Psoas muscle (tissue), 7 donors: ENCODE measurements at regions not wholly inside any gene's neighbourhood (a gene's known extent, or its start where the extent isn't known, plus 50 kb on each side); places are given as distances from the start of the nearest gene placed in this dataset.

Experiments
- ATAC-seq, 4 donors: fragments of 200-7000 bp; cut with Tn5 transposase; one replicate each; pipeline ENCODE4 v1.9.1; 2020; ENCODE audit warnings: moderate library complexity in 3 of 4, mild to moderate bottlenecking in 2 of 4
- DNase-seq, 2 donors: peaks; one replicate each; pipeline ENCODE4 v3.0.0-alpha.2; 2020
- H3K27ac ChIP-seq: fragments of 200-600 bp; one replicate; pipeline ENCODE4 v1.8.0; 2022
- H3K27me3 ChIP-seq, 3 donors: fragments of 200-600 bp in 1 of 3; one replicate each; pipeline versions ENCODE4 v1.6.1 to v1.8.0; 2013 to 2022; ENCODE audit warnings: low read length in 2 of 3, mild to moderate bottlenecking in 2 of 3, moderate library complexity in 1 of 3; ENCODE audit not compliant: insufficient read depth in 3 of 3
- H3K36me3 ChIP-seq, 2 donors: fragments of 200-600 bp in 1 of 2; one replicate each; pipeline versions ENCODE4 v1.6.1 to v1.8.0; 2013 to 2022; ENCODE audit warnings: low read depth in 1 of 2, mild to moderate bottlenecking in 1 of 2, moderate library complexity in 1 of 2; ENCODE audit not compliant: insufficient read depth in 1 of 2
- H3K4me1 ChIP-seq: fragments of 200-600 bp; one replicate; pipeline ENCODE4 v1.8.0; 2022
- H3K4me3 ChIP-seq: fragments of 200-600 bp; one replicate; pipeline ENCODE4 v1.8.0; 2022; ENCODE audit warnings: mild to moderate bottlenecking
- H3K9me3 ChIP-seq: fragments of 200-600 bp; one replicate; pipeline ENCODE4 v1.8.0; 2022
- CTCF ChIP-seq: fragments of 200-600 bp; IDR thresholded peaks from one replicate; pipeline ENCODE4 v1.8.0; 2022; ENCODE audit warnings: antibody characterized with exemption
- WGBS, 3 donors: extraction: QIAGEN DNeasy Blood & Tissue Kit; methylation state at CpG; one replicate each; pipeline versions ENCODE4 v1.1.6 to v1.1.7; 2013; 5-methylcytosine and 5-hydroxymethylcytosine counted together
- intact Hi-C, 2 donors: fragments of 100-400 bp; cut with DNase I; formaldehyde crosslinking; loops; one replicate each; pipeline versions ENCODE4 v1.11.0 to v1.14.2; 2022
- donor health status: healthy with polysubstance abuse.
- donor health status: DM: no; HTN: no; CAD: no; lungs with moderate emphysema.
- donor health status: Bipolar disorder and iron deficiency.
- donor health status: healthy.
- donor health status: DM: yes; HTN: yes; CAD: no.
- donor health status: DM: no; HTN: no; CAD: no.
- donor health status: DM: yes; HTN: yes; CAD: no.

DNA sequence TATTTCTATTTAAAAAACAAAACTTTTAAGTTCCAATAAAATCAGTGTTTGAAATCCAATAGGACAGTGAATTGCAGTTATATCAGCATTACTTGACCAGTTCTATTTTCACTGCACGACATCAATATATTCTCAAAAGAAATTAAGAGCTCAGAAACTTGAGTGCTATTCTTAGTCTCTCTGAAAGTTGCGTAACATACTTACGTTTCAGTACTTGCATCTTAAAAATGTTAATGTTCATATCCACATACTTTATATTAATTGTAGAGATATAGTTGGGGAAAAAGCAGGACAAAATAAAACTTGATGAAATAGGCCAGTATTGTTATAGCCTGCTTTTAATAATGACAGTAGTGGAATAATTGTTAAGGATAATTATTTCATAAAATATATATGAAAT, 720.5 kb upstream of the PCDH9 start:
- H3K36me3 ChIP-seq = no peaks in the 10 kb centered on the region
- H3K4me1 ChIP-seq = no peaks in the 10 kb centered on the region
- ATAC-seq = no peak
- DNase-seq = no peak
- no peak overlapping the region for H3K27ac ChIP-seq
- 67 to 80% (median 71%) methylated on average over 3 of the region's 3 CpGs for WGBS, 3 donors
- no peaks in the 10 kb centered on the region for H3K27me3 ChIP-seq
- H3K9me3 ChIP-seq = no peaks in the 10 kb centered on the region
- no peak for TF ChIP-seq CTCF
- intact Hi-C loops = no loop called here
- H3K4me3 ChIP-seq = no peak overlapping the region

DNA sequence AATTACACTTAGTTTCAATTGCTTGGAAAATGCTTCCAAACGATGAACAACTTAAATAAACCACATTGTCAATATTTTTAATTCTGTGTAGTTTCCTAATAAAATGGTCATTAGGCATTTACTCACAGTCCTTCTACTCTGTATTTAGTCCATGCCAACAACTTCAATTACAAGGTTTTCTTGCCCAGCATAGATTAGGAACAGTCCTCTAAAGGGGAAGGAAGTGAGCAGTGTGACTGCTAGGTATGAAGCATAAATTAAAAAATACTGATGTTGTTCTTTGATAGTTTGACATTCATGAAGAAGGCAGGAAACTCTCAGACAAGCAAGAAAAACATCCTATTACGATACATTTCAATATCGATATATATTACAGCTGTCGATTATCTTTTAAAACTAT, 716.0 kb upstream of the PCDH9 start:
- 75 to 81% (median 81%) methylated on average over 4 of the region's 4 CpGs for WGBS, 3 donors
- no peak for DNase-seq
- ATAC-seq = no peak

GRCh38 chr13:67943116-67943515, 713.0 kb upstream of the PCDH9 start:
- no peak for DNase-seq
- Histone ChIP-seq H3K4me1 (no peaks in the 10 kb centered on the region), H3K36me3 (no peaks in the 10 kb centered on the region), H3K9me3 (no peaks in the 10 kb centered on the region), H3K27ac (no peak overlapping the region), H3K27me3 (peaks cover 0 to 3% (median 0%) of the 10 kb centered on the region in 3 donors), H3K4me3 (no peak overlapping the region)
- no peak for ATAC-seq
- intact Hi-C loops = no loop called here
- no peak for TF ChIP-seq CTCF
- WGBS, 3 donors = 77 to 84% (median 79%) methylated on average over 4 of the region's 4 CpGs

More for the DNA sequence above, 716.0 kb upstream of the PCDH9 start:
- no peaks in the 10 kb centered on the region for H3K4me1 ChIP-seq
- H3K27me3 ChIP-seq = no peaks in the 10 kb centered on the region
- intact Hi-C loops = no loop called here
- no peak overlapping the region for H3K27ac ChIP-seq
- no peak for TF ChIP-seq CTCF
- H3K9me3 ChIP-seq = no peaks in the 10 kb centered on the region
- H3K4me3 ChIP-seq = no peak overlapping the region
- no peaks in the 10 kb centered on the region for H3K36me3 ChIP-seq

- Histone ChIP-seq H3K9me3 (no peaks in the 10 kb centered on the region), H3K27ac (no peak overlapping the region), H3K36me3 (no peaks in the 10 kb centered on the region), H3K4me3 (no peak overlapping the region), H3K27me3 (peaks cover 0 to 3% (median 0%) of the 10 kb centered on the region in 3 donors), H3K4me1 (no peaks in the 10 kb centered on the region)
- TF ChIP-seq CTCF = no peak
- DNase-seq (no peak), ATAC-seq (no peak)
- intact Hi-C loops = no loop called here
Measured at GRCh38 chr13:67935626-67936025, 705.5 kb upstream of the PCDH9 start.

DNA sequence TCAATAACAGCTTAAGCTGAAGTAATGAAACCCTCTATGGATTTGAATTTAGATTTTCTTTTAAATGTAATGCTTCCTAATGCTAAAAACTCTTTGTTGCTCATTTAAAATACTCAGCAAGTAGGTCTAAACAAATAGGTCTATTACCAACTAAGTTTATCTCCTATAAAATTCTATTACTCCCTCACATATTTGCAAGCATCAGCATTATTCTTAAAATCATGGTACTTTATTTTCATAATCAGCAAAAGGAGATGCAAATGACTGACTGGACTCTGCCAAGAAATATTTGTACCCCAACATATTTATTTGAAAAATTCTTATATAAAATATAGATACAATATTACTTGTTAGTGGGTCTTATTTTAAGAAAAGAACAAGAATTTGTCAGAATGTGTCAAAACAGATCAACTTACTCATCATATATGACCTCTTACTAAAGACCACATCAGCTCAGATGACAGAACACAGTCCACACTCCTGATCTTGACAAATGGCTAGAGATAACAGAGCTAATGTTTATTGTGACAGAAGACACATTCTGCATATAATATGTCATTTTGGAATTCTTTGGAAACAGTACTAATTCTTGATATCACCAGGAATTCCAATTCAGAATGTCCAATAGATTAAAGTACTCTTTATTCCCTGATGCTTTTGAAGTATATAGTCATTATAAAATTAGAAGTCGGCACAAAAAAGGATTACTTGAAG, 704.6 kb upstream of the PCDH9 start:
- 66 to 77% (median 74%) methylated on average over 1 of the region's 1 CpG for WGBS, 3 donors
- no peak overlapping the region for H3K4me3 ChIP-seq
- intact Hi-C loops = loop anchor here in 1 of 2 donors (5.0 kb wide), 1 partner anchor 333 kb away; no protein-coding TSS in a partner anchor
- H3K27ac ChIP-seq = no peak overlapping the region
- H3K36me3 ChIP-seq = no peaks in the 10 kb centered on the region
- no peak for DNase-seq
- no peak for ATAC-seq
- no peaks in the 10 kb centered on the region for H3K9me3 ChIP-seq
- no peaks in the 10 kb centered on the region for H3K4me1 ChIP-seq
- no peak for TF ChIP-seq CTCF
- H3K27me3 ChIP-seq = no peaks in the 10 kb centered on the region
